ENCODE measurements at regions not wholly inside any gene's neighbourhood (a gene's known extent, or its start where the extent isn't known, plus 50 kb on each side); places are given as distances from the start of the nearest gene placed in this dataset.

- Histone ChIP-seq H3K4me3 (no peak overlapping the region), H3K27me3 (no peaks in the 10 kb centered on the region), H3K36me3 (peaks cover 0 to 15% of the 10 kb centered on the region in 2 donors), H3K9me3 (no peaks in the 10 kb centered on the region), H3K4me1 (no peaks in the 10 kb centered on the region), H3K27ac (no peak overlapping the region)
- no peak for TF ChIP-seq CTCF (IDR thresholded peaks at IDR 0.05)
- no peak for TF ChIP-seq POLR2A (IDR thresholded peaks at IDR 0.05)
- no peak for TF ChIP-seq POLR2AphosphoS5 (IDR thresholded peaks at IDR 0.05; ENCODE audit: insufficient read depth in 1 of 2, low read depth in 1 of 2)
- DNase-seq (ENCODE audit: extremely low spot score in 2 of 2) = no peak
- intact Hi-C loops (cut with DNase I) = no loop called here
Measured at GRCh38 chr15:62722237-62722636, 320.3 kb upstream of the TPM1 start.

DNA sequence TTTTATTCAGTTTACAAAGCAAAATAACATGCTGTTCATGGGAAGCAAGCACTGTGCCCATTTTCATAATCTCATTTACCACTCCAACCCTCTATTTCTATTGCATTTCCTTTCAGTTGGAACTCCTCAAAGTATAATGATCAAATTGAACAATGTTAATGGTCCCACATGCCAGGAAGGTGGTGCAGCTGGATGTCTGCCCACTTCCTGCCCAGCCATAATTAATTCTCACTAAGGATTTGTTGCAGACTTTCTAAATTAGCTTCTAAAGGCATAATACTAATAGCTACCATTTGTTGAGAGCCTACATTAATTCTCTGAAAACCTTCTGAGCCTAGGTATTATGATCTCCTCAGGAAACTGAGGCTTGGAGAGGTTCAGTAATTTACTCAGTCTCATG lies 316.1 kb upstream of the TPM1 start:
- intact Hi-C loops (cut with DNase I) = no loop called here
- TF ChIP-seq POLR2AphosphoS5 (IDR thresholded peaks at IDR 0.05; ENCODE audit: insufficient read depth in 1 of 2, low read depth in 1 of 2) (no peak), CTCF (IDR thresholded peaks at IDR 0.05) (no peak), POLR2A (IDR thresholded peaks at IDR 0.05) (no peak)
- no peaks in the 10 kb centered on the region for H3K9me3 ChIP-seq
- DNase-seq (ENCODE audit: extremely low spot score in 2 of 2) = no peak
- no peaks in the 10 kb centered on the region for H3K4me1 ChIP-seq
- H3K27me3 ChIP-seq = no peaks in the 10 kb centered on the region
- H3K36me3 ChIP-seq = no peaks in the 10 kb centered on the region
- H3K4me3 ChIP-seq = no peak overlapping the region
- no peak overlapping the region for H3K27ac ChIP-seq

DNA sequence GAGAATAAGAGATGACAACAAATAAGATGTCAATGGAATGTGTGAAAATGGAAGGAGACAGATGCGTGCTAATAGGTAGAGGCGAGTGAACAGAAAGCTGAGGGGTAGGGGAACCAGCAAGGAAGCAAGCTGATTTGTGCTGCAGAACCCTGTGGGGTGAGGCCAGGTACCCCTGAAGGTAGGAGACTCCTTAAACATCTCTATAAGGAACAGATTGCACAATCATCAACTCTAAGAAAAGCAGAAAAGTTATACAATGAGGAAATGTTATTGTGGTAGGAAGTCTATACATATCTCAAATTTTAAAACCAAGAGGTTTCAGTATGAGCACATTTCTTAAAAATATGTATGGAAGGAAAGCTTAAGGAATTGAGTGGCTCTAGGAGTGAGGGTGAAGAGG lies 315.0 kb upstream of the TPM1 start:
- Histone ChIP-seq H3K4me1 (no peaks in the 10 kb centered on the region), H3K9me3 (no peaks in the 10 kb centered on the region), H3K27ac (no peak overlapping the region), H3K4me3 (no peak overlapping the region), H3K36me3 (no peaks in the 10 kb centered on the region), H3K27me3 (no peaks in the 10 kb centered on the region)
- DNase-seq (ENCODE audit: extremely low spot score in 2 of 2) = no peak
- intact Hi-C loops (cut with DNase I) = no loop called here
- TF ChIP-seq POLR2A (IDR thresholded peaks at IDR 0.05) (no peak), CTCF (IDR thresholded peaks at IDR 0.05) (no peak), POLR2AphosphoS5 (IDR thresholded peaks at IDR 0.05; ENCODE audit: insufficient read depth in 1 of 2, low read depth in 1 of 2) (no peak)

DNA sequence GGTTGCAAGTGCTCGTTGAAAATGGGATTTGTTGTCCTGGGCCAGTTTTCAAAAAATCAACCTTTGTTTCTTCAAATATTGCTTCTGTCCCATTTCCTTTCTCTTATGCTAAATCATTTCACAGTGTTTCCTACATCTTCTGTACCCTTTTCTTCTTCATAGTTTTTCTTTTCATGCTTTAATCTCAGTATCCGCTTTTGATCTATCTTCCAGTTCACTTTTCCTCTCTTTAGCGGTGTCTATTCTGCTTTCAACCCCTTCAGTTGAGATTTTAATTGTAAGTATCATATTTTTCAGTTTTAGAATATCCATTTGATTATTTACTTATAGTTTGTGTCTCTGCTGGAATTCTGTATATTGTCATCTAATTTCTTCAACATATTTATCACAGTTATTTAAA lies 311.7 kb upstream of the TPM1 start:
- H3K27me3 ChIP-seq = no peaks in the 10 kb centered on the region
- intact Hi-C loops (cut with DNase I) = no loop called here
- no peak overlapping the region for H3K27ac ChIP-seq
- H3K9me3 ChIP-seq = no peaks in the 10 kb centered on the region
- no peak for TF ChIP-seq POLR2AphosphoS5 (IDR thresholded peaks at IDR 0.05; ENCODE audit: insufficient read depth in 1 of 2, low read depth in 1 of 2)
- no peak for TF ChIP-seq POLR2A (IDR thresholded peaks at IDR 0.05)
- TF ChIP-seq CTCF (IDR thresholded peaks at IDR 0.05) = no peak
- H3K4me3 ChIP-seq = no peak overlapping the region
- no peak for DNase-seq (ENCODE audit: extremely low spot score in 2 of 2)
- H3K4me1 ChIP-seq = no peaks in the 10 kb centered on the region
- no peaks in the 10 kb centered on the region for H3K36me3 ChIP-seq

DNA sequence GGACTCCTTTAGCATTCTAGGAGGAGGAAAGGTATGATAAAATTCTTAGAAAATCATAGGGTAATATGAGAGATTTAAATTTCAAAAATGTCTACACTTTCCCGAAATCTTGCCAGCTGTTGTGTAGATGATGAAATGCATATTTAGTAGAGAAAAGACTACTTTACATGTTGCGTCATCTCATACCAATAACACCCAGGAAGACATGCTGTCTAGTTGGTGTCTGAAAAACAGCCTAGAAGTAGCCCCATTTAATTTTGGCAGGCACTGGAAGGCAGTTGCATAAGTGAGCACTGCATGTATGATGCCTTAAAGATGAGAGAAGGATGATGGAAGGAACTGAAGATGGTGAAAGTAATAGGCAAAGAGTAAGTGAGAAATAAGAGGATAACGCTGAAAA lies 310.5 kb upstream of the TPM1 start:
- intact Hi-C loops (cut with DNase I) = no loop called here
- no peak for DNase-seq (ENCODE audit: extremely low spot score in 2 of 2)
- TF ChIP-seq POLR2A (IDR thresholded peaks at IDR 0.05) = no peak
- no peak for TF ChIP-seq POLR2AphosphoS5 (IDR thresholded peaks at IDR 0.05; ENCODE audit: insufficient read depth in 1 of 2, low read depth in 1 of 2)
- no peak for TF ChIP-seq CTCF (IDR thresholded peaks at IDR 0.05)

More for the DNA sequence above, 310.5 kb upstream of the TPM1 start:
- no peaks in the 10 kb centered on the region for H3K9me3 ChIP-seq
- no peaks in the 10 kb centered on the region for H3K27me3 ChIP-seq
- no peaks in the 10 kb centered on the region for H3K4me1 ChIP-seq
- H3K4me3 ChIP-seq = no peak overlapping the region
- H3K36me3 ChIP-seq = no peaks in the 10 kb centered on the region
- no peak overlapping the region for H3K27ac ChIP-seq
